Esophagus muscularis mucosa (tissue), 4 donors: ENCODE measurements at regions not wholly inside any gene's neighbourhood (a gene's known extent, or its start where the extent isn't known, plus 50 kb on each side); places are given as distances from the start of the nearest gene placed in this dataset.

Source experiments
- DNase-seq: peaks from one replicate; pipeline ENCODE4 v3.0.0-alpha.2; 2017; ENCODE audit errors: extremely low spot score
- H3K27ac ChIP-seq, 4 donors: fragments of 200-600 bp; sonication (generic); replicated peaks in 1 of 4; 1 replicate in 3 of 4; 2 replicates in 1 of 4; pipeline ENCODE4 v1.5.1; 2016 to 2019; ENCODE audit warnings: mild to moderate bottlenecking in 1 of 4
- H3K27me3 ChIP-seq, 4 donors: fragments of 200-600 bp; sonication (generic); one replicate each; pipeline versions ENCODE4 v1.5.1 to v1.6.0; 2016 to 2019
- H3K36me3 ChIP-seq, 4 donors: fragments of 200-600 bp; sonication (generic); one replicate each; pipeline ENCODE4 v1.5.1; 2016 to 2019
- H3K4me1 ChIP-seq, 4 donors: fragments of 200-600 bp; sonication (generic); one replicate each; pipeline ENCODE4 v1.5.1; 2016 to 2019
- H3K4me3 ChIP-seq, 4 donors: fragments of 200-600 bp; sonication (generic); 1 replicate in 2 of 4; 2 replicates in 2 of 4; pipeline ENCODE4 v1.5.1; 2016 to 2019; ENCODE audit warnings: mild to moderate bottlenecking in 4 of 4, moderate library complexity in 1 of 4
- H3K9me3 ChIP-seq, 4 donors: fragments of 200-600 bp; sonication (generic); 1 replicate in 3 of 4; 2 replicates in 1 of 4; pipeline ENCODE4 v1.5.1; 2016 to 2019
- CTCF ChIP-seq, 3 experiments: fragments of 200-600 bp in 2 of 3; fragments of 450-650 bp in 1 of 3; sonication (generic) in 2 of 3; IDR thresholded peaks; one replicate each; pipeline ENCODE4 v1.5.1; 2017 to 2019; ENCODE audit warnings: antibody characterized with exemption in 3 of 3, mild to moderate bottlenecking in 2 of 3, moderate library complexity in 1 of 3
- EP300 ChIP-seq: sonication (generic); formaldehyde crosslinking; IDR thresholded peaks from one replicate; pipeline ENCODE4 v1.6.1; 2017; ENCODE audit warnings: antibody characterized with exemption
- POLR2A ChIP-seq: fragments of 450-650 bp; IDR thresholded peaks from one replicate; pipeline ENCODE4 v1.6.1; 2017; ENCODE audit warnings: antibody characterized with exemption, moderate library complexity, mild to moderate bottlenecking, low read depth
- POLR2AphosphoS5 ChIP-seq, 2 donors: sonication (generic); formaldehyde crosslinking; IDR thresholded peaks; one replicate each; pipeline ENCODE4 v1.6.1; 2017; ENCODE audit warnings: antibody characterized with exemption in 2 of 2
- WGBS: methylation state at CpG from one replicate; pipeline ENCODE4 v1.1.5; 2018; 5-methylcytosine and 5-hydroxymethylcytosine counted together
- intact Hi-C: fragments of 100-400 bp; cut with DNase I; formaldehyde crosslinking; loops from one replicate; pipeline ENCODE4 v1.15.1; 2023

GRCh38 chr20:7240490-7240889 is 473.0 kb downstream of the BMP2 start:
- Histone ChIP-seq H3K27ac (no peak overlapping the region), H3K9me3 (no peaks in the 10 kb centered on the region), H3K27me3 (no peaks in the 10 kb centered on the region), H3K36me3 (no peaks in the 10 kb centered on the region), H3K4me3 (no peak overlapping the region), H3K4me1 (no peaks in the 10 kb centered on the region)
- intact Hi-C loops = no loop called here
- TF ChIP-seq EP300 = no peak
- TF ChIP-seq CTCF (IDR thresholded peaks at IDR 0.05) = no peak
- no peak for TF ChIP-seq POLR2A
- no peak for TF ChIP-seq POLR2AphosphoS5 (IDR thresholded peaks at IDR 0.05)
- no peak for DNase-seq
- WGBS = 89% methylated on average over 3 of the region's 3 CpGs

- Histone ChIP-seq H3K36me3 (no peaks in the 10 kb centered on the region), H3K27me3 (no peaks in the 10 kb centered on the region), H3K9me3 (no peaks in the 10 kb centered on the region), H3K4me1 (no peaks in the 10 kb centered on the region), H3K27ac (no peak overlapping the region), H3K4me3 (no peak overlapping the region)
- DNase-seq = no peak
- intact Hi-C loops = no loop called here
- 18% methylated on average over 7 of the region's 7 CpGs for WGBS
- no peak for TF ChIP-seq EP300
- TF ChIP-seq POLR2A = no peak
- no peak for TF ChIP-seq CTCF (IDR thresholded peaks at IDR 0.05)
- TF ChIP-seq POLR2AphosphoS5 (IDR thresholded peaks at IDR 0.05) = no peak
Observed at GRCh38 chr20:7248281-7249201, 481.1 kb downstream of the BMP2 start.

GRCh38 chr20:7250337-7250736 is 482.9 kb downstream of the BMP2 start:
- DNase-seq = no peak
- H3K27me3 ChIP-seq = no peaks in the 10 kb centered on the region
- no peak overlapping the region for H3K4me3 ChIP-seq
- no peaks in the 10 kb centered on the region for H3K9me3 ChIP-seq
- no peaks in the 10 kb centered on the region for H3K4me1 ChIP-seq
- H3K27ac ChIP-seq = no peak overlapping the region
- H3K36me3 ChIP-seq = no peaks in the 10 kb centered on the region
- intact Hi-C loops = no loop called here
- 87% methylated on average over 2 of the region's 2 CpGs for WGBS
- no peak for TF ChIP-seq CTCF (IDR thresholded peaks at IDR 0.05)
- no peak for TF ChIP-seq POLR2A
- no peak for TF ChIP-seq EP300
- TF ChIP-seq POLR2AphosphoS5 (IDR thresholded peaks at IDR 0.05) = no peak

- Histone ChIP-seq H3K4me1 (peaks cover 0 to 6% (median 3%) of the 10 kb centered on the region in 4 donors), H3K27ac (no peak overlapping the region), H3K4me3 (no peak overlapping the region), H3K9me3 (no peaks in the 10 kb centered on the region), H3K36me3 (no peaks in the 10 kb centered on the region), H3K27me3 (no peaks in the 10 kb centered on the region)
- TF ChIP-seq POLR2A (no peak), CTCF (IDR thresholded peaks at IDR 0.05) (no peak), POLR2AphosphoS5 (IDR thresholded peaks at IDR 0.05) (no peak), EP300 (no peak)
- DNase-seq = no peak
- WGBS = 82% methylated on average over 2 of the region's 2 CpGs
- intact Hi-C loops = no loop called here
Observed at GRCh38 chr20:7257099-7257498, 489.6 kb downstream of the BMP2 start.
